ENCODE measurements at regions not wholly inside any gene's neighbourhood (a gene's known extent, or its start where the extent isn't known, plus 50 kb on each side); places are given as distances from the start of the nearest gene placed in this dataset.

DNA sequence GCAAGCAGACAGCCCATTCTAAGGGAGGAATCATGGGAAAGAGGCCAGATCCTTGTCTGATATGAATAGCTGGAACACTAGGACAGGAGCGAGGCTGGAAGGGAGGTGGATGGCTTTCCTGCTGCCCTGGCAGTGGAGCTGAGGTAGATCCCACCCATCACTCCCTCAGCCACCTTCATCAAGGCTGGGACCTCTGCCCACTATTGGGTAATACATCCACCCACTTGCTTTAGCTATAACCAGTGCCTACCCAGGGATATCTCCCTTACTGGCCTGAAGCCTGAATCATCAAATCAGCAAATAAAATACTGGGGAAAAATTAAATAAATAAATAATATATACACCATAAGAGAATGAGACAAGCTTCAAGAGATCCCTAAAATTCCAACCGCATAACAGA, 183.2 kb upstream of the KYNU start:
- WGBS (ENCODE audit: insufficient coverage): no CpG with 5 or more reads among the region's 2 CpGs
- peak overlapping the region in 1 of 2 experiments; percentile 65 for H3K27ac ChIP-seq (ENCODE audit: insufficient read depth in 1 of 2, low read depth in 1 of 2, low read length in 2 of 2, poor library complexity in 1 of 2, severe bottlenecking in 2 of 2)
- H3K9me3 ChIP-seq (ENCODE audit: control extremely low read depth in 1 of 5, control insufficient read depth in 4 of 5, insufficient read depth in 2 of 5, low read depth in 1 of 5, low read length in 4 of 5): no peaks in the 10 kb centered on the region
- CTCF ChIA-PET: interaction anchor here (0.9 kb wide), 1 partner anchor 11 kb away, joined by 3 read pairs; no protein-coding TSS in a partner anchor
- H3K4me3 ChIP-seq (ENCODE audit: control insufficient read depth in 1 of 7, extremely low read depth in 1 of 7, insufficient read depth in 4 of 7, low read depth in 2 of 7, low read length in 6 of 7): no peak overlapping the region
- H3K4me1 ChIP-seq (ENCODE audit: control extremely low read depth in 1 of 4, control insufficient read depth in 4 of 4, insufficient read depth in 4 of 4, low read length in 3 of 4): peaks cover 12 to 40% (median 27%) of the 10 kb centered on the region in 4 experiments
- POLR2A ChIA-PET: no interaction called here
- no peaks in the 10 kb centered on the region for H3K36me3 ChIP-seq (ENCODE audit: control insufficient read depth in 4 of 4, insufficient read depth in 4 of 4, low read length in 3 of 4)
- no peaks in the 10 kb centered on the region for H3K27me3 ChIP-seq (replicated peaks in 2 of 5; ENCODE audit: control insufficient read depth in 4 of 5, insufficient read depth in 5 of 5, low read length in 4 of 5)
- DNase-seq: no peak

DNA sequence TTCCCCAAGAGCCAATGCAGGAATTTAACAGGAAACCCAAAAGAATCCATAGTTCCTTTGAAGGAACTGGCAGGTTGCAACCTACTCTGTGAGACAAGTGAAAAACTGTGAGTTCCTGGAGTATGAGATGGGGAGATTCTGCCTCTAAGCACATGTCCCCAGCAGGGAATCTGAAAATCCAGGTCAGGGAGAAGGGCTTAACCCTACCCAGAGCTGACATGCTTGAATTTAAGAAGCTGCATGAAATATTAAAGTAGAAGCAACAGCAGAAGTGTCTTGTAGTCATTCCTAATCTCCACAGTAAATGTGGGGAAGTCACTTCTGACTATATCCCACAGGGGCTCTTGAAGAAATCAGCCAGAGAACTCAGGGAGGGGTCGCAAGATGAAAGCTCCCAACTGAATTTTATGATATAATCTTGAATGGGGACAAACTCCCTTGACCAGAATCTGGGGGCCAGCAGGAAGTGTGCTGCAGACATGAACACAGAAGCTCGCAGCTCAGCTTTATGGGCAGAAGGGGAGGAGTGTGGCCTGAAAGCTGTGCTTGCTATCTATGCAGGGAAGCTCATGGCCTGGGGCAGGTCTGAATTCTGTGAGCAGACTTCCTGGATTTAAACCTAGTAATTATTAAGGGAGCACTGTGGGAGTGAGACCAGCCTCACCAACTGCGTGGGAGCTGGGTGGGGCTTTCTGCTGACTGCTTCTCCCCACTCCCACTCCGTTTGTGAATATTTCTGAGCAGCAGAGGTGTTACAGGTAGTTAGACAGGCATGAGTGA, 184.1 kb upstream of the KYNU start:
- DNase-seq: peak in 2 of 3 donors; percentile 7 to 20
- no peaks in the 10 kb centered on the region for H3K27me3 ChIP-seq (replicated peaks in 2 of 5; ENCODE audit: control insufficient read depth in 4 of 5, insufficient read depth in 5 of 5, low read length in 4 of 5)
- ChIA-PET CTCF (interaction anchor here (0.7 to 0.8 kb wide), 2 partner anchors 10 to 11 kb away, joined by 3 read pairs; no protein-coding TSS in a partner anchor), POLR2A (no interaction called here)
- peaks cover 12 to 40% (median 27%) of the 10 kb centered on the region in 4 experiments for H3K4me1 ChIP-seq (ENCODE audit: control extremely low read depth in 1 of 4, control insufficient read depth in 4 of 4, insufficient read depth in 4 of 4, low read length in 3 of 4)
- WGBS (ENCODE audit: insufficient coverage): 67% methylated on average over 2 of the region's 4 CpGs
- peak overlapping the region; percentile 34 to 65 for H3K27ac ChIP-seq (ENCODE audit: insufficient read depth in 1 of 2, low read depth in 1 of 2, low read length in 2 of 2, poor library complexity in 1 of 2, severe bottlenecking in 2 of 2)
- H3K4me3 ChIP-seq (ENCODE audit: control insufficient read depth in 1 of 7, extremely low read depth in 1 of 7, insufficient read depth in 4 of 7, low read depth in 2 of 7, low read length in 6 of 7): no peak overlapping the region
- H3K36me3 ChIP-seq (ENCODE audit: control insufficient read depth in 4 of 4, insufficient read depth in 4 of 4, low read length in 3 of 4): no peaks in the 10 kb centered on the region
- no peaks in the 10 kb centered on the region for H3K9me3 ChIP-seq (ENCODE audit: control extremely low read depth in 1 of 5, control insufficient read depth in 4 of 5, insufficient read depth in 2 of 5, low read depth in 1 of 5, low read length in 4 of 5)

DNA sequence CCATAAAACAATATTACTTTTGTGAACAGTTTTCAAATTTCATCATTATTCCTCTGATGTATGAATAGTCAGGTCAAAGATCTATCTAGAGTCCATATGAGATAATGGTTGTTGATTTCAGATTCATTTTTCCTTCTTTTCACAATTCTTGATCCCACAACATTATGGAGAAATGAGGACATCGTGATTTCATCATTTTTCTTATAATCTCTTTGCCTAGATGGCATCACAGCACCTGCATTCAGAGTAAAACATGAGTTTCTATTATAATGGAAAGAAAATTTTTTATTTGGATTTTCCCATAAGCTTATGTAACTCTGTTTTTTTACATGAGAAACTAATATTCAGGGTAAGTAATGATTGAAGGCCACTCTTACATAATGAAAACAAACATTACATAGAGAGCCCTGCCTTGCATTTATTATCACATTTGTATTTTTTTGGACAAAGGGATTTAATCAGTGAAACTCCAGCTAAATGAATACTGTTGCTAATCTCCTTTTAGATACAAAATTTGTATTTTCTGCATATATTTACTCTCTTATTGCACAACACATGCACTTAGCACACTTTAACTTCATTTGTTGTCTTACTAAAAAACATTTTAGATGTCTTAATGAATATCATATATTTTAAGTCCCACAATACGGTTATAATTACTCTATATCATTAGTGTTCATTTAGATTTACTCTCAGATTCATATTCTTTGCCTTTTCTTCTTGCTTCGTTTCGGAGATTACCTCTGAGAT, 188.4 kb upstream of the KYNU start:
- Histone ChIP-seq H3K27ac (ENCODE audit: insufficient read depth in 1 of 2, low read depth in 1 of 2, low read length in 2 of 2, poor library complexity in 1 of 2, severe bottlenecking in 2 of 2) (no peak overlapping the region), H3K9me3 (ENCODE audit: control extremely low read depth in 1 of 5, control insufficient read depth in 4 of 5, insufficient read depth in 2 of 5, low read depth in 1 of 5, low read length in 4 of 5) (no peaks in the 10 kb centered on the region), H3K27me3 (replicated peaks in 2 of 5; ENCODE audit: control insufficient read depth in 4 of 5, insufficient read depth in 5 of 5, low read length in 4 of 5) (no peaks in the 10 kb centered on the region), H3K4me1 (ENCODE audit: control extremely low read depth in 1 of 4, control insufficient read depth in 4 of 4, insufficient read depth in 4 of 4, low read length in 3 of 4) (peaks cover 10 to 17% (median 11%) of the 10 kb centered on the region in 4 experiments), H3K4me3 (ENCODE audit: control insufficient read depth in 1 of 7, extremely low read depth in 1 of 7, insufficient read depth in 4 of 7, low read depth in 2 of 7, low read length in 6 of 7) (no peak overlapping the region), H3K36me3 (ENCODE audit: control insufficient read depth in 4 of 4, insufficient read depth in 4 of 4, low read length in 3 of 4) (no peaks in the 10 kb centered on the region)
- POLR2A ChIA-PET: no interaction called here
- CTCF ChIA-PET: no interaction called here
- WGBS (ENCODE audit: insufficient coverage): no CpG with 5 or more reads among the region's 4 CpGs
- DNase-seq: no peak

DNA sequence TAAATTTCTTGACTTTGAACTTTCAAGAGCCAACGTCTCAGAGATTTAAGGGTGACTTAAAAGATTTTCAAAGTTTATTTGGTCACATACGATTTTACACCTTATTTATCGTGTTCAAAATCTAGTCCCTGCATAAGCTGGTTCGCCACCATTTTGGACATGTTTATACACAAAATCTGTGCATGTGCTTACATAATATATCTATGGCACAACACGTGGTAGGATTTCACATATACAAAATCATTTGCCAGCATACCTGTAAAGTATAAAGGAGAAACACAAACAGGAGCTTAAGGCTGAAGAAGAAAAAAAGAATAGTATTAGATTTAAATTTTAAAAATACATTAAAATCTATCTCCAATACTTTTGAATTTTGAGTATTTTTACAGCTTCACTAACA, 190.0 kb upstream of the KYNU start:
- ChIA-PET POLR2A (interaction anchor here (0.6 kb wide), 1 partner anchor 1540 kb away, joined by 3 read pairs; no protein-coding TSS in a partner anchor), CTCF (interaction anchor here (0.6 kb wide), 2 partner anchors 66 to 162 kb away, joined by 3 read pairs; no protein-coding TSS in a partner anchor)
- DNase-seq: no peak
- Histone ChIP-seq H3K4me1 (ENCODE audit: control extremely low read depth in 1 of 4, control insufficient read depth in 4 of 4, insufficient read depth in 4 of 4, low read length in 3 of 4) (peaks cover 0 to 3% (median 0%) of the 10 kb centered on the region in 4 experiments), H3K9me3 (ENCODE audit: control extremely low read depth in 1 of 5, control insufficient read depth in 4 of 5, insufficient read depth in 2 of 5, low read depth in 1 of 5, low read length in 4 of 5) (no peaks in the 10 kb centered on the region), H3K27ac (ENCODE audit: insufficient read depth in 1 of 2, low read depth in 1 of 2, low read length in 2 of 2, poor library complexity in 1 of 2, severe bottlenecking in 2 of 2) (no peak overlapping the region), H3K36me3 (ENCODE audit: control insufficient read depth in 4 of 4, insufficient read depth in 4 of 4, low read length in 3 of 4) (no peaks in the 10 kb centered on the region), H3K4me3 (ENCODE audit: control insufficient read depth in 1 of 7, extremely low read depth in 1 of 7, insufficient read depth in 4 of 7, low read depth in 2 of 7, low read length in 6 of 7) (no peak overlapping the region), H3K27me3 (replicated peaks in 2 of 5; ENCODE audit: control insufficient read depth in 4 of 5, insufficient read depth in 5 of 5, low read length in 4 of 5) (no peaks in the 10 kb centered on the region)
- 96% methylated on average over 4 of the region's 5 CpGs for WGBS (ENCODE audit: insufficient coverage)

DNA sequence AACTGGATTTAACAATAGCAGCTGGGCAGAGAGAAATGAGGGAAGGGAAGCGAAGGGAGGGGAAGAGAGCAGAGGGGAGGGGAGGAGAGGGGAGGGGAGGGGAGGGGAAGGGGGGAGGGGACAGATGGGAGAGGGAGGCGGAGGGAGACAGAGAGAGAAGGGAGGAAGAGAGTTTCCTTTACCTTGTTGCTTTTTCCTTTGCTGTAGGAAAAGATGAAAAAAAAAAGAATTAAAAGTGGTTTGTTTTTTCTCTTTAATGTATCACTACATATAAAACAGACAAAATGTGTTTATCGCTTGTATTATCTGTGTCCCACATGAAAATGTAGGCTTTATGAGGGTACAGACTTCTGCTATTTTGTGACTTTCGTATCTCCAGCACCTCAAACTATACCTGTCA, 190.4 kb upstream of the KYNU start:
- DNase-seq: no peak
- CTCF ChIA-PET: interaction anchor here (0.6 kb wide), 1 partner anchor 67 kb away, joined by 3 read pairs; no protein-coding TSS in a partner anchor
- POLR2A ChIA-PET: interaction anchor here (0.6 kb wide), 1 partner anchor 1541 kb away, joined by 3 read pairs; no protein-coding TSS in a partner anchor
- H3K4me1 ChIP-seq (ENCODE audit: control extremely low read depth in 1 of 4, control insufficient read depth in 4 of 4, insufficient read depth in 4 of 4, low read length in 3 of 4): peaks cover 0 to under 1% (median 0%) of the 10 kb centered on the region in 4 experiments
- H3K36me3 ChIP-seq (ENCODE audit: control insufficient read depth in 4 of 4, insufficient read depth in 4 of 4, low read length in 3 of 4): no peaks in the 10 kb centered on the region
- no CpG with 5 or more reads among the region's 4 CpGs for WGBS (ENCODE audit: insufficient coverage)
- H3K27ac ChIP-seq (ENCODE audit: insufficient read depth in 1 of 2, low read depth in 1 of 2, low read length in 2 of 2, poor library complexity in 1 of 2, severe bottlenecking in 2 of 2): no peak overlapping the region
- no peak overlapping the region for H3K4me3 ChIP-seq (ENCODE audit: control insufficient read depth in 1 of 7, extremely low read depth in 1 of 7, insufficient read depth in 4 of 7, low read depth in 2 of 7, low read length in 6 of 7)
- H3K9me3 ChIP-seq (ENCODE audit: control extremely low read depth in 1 of 5, control insufficient read depth in 4 of 5, insufficient read depth in 2 of 5, low read depth in 1 of 5, low read length in 4 of 5): no peaks in the 10 kb centered on the region
- no peaks in the 10 kb centered on the region for H3K27me3 ChIP-seq (replicated peaks in 2 of 5; ENCODE audit: control insufficient read depth in 4 of 5, insufficient read depth in 5 of 5, low read length in 4 of 5)

DNA sequence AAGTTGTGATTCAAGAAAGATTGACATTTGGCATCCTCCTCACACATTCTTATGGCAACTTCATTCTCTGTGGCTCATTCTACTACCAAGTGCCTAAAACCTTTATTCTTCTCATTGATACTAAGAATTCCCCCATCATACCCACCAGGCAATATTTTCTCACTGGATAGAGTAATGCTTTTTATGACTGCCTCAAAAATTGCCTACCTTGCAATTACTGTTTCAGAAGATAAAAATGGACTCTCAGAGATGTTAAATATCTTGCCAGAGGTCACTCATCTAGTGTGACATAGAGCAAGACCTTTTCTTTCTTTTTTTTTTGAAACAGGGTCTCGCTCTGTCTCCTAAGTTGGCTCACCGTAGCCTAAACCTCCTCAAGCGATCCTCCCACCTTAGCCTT, 192.8 kb upstream of the KYNU start:
- 100% methylated on average over 2 of the region's 3 CpGs for WGBS (ENCODE audit: insufficient coverage)

More for the DNA sequence above, 192.8 kb upstream of the KYNU start:
- ChIA-PET CTCF (interaction anchor here (0.9 kb wide), 1 partner anchor 295 kb away, joined by 3 read pairs; no protein-coding TSS in a partner anchor), POLR2A (no interaction called here)
- H3K9me3 ChIP-seq (ENCODE audit: control extremely low read depth in 1 of 5, control insufficient read depth in 4 of 5, insufficient read depth in 2 of 5, low read depth in 1 of 5, low read length in 4 of 5): no peaks in the 10 kb centered on the region
- H3K27ac ChIP-seq (ENCODE audit: insufficient read depth in 1 of 2, low read depth in 1 of 2, low read length in 2 of 2, poor library complexity in 1 of 2, severe bottlenecking in 2 of 2): no peak overlapping the region
- DNase-seq: no peak
- no peak overlapping the region for H3K4me3 ChIP-seq (ENCODE audit: control insufficient read depth in 1 of 7, extremely low read depth in 1 of 7, insufficient read depth in 4 of 7, low read depth in 2 of 7, low read length in 6 of 7)
- H3K36me3 ChIP-seq (ENCODE audit: control insufficient read depth in 4 of 4, insufficient read depth in 4 of 4, low read length in 3 of 4): no peaks in the 10 kb centered on the region
- H3K4me1 ChIP-seq (ENCODE audit: control extremely low read depth in 1 of 4, control insufficient read depth in 4 of 4, insufficient read depth in 4 of 4, low read length in 3 of 4): peaks cover 0 to 2% (median 0%) of the 10 kb centered on the region in 4 experiments
- H3K27me3 ChIP-seq (replicated peaks in 2 of 5; ENCODE audit: control insufficient read depth in 4 of 5, insufficient read depth in 5 of 5, low read length in 4 of 5): no peaks in the 10 kb centered on the region
